ENCODE measurements at regions not wholly inside any gene's neighbourhood (a gene's known extent, or its start where the extent isn't known, plus 50 kb on each side); places are given as distances from the start of the nearest gene placed in this dataset.
"Not testable (repeated sequence)": the region's sequence is repeated elsewhere in the genome, so short reads cannot be mapped to it uniquely, and the experiment has no call there.

DNA sequence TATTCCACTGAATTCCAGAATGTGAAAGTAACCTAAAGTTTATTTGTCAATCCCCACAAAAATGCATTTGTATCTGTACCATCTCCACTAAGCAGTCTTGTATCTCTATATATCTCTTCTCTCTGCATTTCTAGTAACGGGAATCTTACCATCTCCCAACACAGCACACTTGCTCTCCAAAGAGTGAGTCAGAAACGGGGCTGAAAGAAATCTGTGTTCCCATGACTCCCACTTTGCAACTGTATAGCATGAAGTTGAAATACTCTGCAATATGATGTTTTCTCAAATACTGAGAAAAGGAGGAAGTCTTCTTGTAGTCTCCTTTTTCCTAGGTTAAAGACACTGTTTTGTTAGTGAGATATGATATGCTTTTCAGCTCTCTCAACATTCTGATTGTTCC is 848.8 kb upstream of the ACO1 start:
- no peak for DNase-seq (ENCODE audit: low read depth, low spot score)

DNA sequence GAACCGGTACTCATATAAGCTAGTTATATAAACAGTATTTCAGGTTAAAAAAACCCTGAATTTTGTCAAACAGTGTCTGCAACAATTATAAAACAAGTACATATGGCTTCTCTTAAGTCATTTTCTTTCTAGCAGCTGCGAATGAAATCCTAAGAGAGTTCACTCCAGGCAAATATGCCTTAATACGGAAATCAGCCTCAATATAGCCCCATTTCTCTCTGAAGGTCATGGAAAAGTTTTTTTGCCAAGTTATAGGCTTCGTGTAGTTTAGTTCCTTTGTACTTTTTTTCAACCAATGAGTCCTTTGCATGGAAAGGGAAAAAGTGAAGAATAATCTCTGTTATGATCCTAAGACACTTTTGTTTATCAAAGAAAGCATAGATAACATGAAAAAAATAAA is 848.0 kb upstream of the ACO1 start:
- DNase-seq (ENCODE audit: low read depth, low spot score) = no peak

DNA sequence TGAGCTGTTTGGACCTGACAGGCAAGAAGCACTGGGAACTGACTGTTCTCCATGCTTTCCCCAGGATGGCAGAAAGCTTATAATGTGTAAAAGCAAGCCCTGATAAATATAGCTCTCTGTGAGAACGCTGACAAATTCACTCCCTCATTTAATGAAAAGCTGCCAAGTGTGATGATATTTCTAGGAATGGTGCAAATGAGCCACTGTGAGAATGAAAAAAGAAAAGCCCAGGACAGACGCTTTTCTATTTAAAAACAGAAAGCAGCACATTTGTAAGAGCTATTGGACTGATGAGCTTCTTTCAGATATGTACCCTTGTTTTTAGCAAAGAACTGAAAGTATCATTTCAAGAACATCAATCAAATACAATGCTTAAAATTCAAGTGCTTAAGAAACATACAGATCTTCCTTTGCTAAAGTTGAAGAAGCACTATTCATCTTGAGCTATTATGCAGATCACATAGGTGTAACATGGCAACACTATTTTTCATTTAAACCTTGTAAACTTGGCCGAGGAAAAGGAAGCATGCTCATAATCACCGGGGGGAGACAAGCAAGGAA is 842.6 kb upstream of the ACO1 start:
- no peak for DNase-seq (ENCODE audit: low read depth, low spot score)

DNA sequence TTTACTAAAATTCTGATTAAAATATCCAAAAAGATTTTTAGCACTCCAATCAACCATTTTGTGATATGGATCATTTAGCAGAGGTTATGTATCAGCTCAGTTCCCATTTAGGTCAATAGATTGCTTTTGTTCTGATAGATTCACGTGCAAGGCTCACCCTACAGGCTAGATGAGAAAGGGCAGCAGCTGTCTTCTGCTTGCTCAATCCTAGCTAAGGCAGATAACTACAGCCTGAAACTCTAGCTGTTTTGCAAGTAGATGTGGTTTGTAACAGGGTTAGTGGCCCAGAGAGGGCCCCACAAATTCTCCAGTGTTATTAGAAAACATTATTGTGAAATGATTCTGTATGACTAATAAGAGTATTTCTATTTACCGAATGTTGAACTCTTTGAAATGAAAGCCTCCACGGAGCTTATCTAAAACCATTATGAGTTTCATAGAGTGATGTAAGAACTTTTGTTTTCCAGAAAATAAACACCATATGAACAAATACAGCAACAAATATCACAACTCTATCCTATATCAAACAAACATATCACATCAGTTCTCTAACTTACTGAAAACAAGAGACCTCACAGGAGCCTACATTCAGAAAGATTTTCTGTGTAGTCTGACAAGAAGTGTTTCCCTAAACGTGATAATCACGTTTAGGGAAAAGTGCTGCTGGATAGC is 841.9 kb upstream of the ACO1 start:
- peak; percentile 7 for DNase-seq (ENCODE audit: low read depth, low spot score)

DNA sequence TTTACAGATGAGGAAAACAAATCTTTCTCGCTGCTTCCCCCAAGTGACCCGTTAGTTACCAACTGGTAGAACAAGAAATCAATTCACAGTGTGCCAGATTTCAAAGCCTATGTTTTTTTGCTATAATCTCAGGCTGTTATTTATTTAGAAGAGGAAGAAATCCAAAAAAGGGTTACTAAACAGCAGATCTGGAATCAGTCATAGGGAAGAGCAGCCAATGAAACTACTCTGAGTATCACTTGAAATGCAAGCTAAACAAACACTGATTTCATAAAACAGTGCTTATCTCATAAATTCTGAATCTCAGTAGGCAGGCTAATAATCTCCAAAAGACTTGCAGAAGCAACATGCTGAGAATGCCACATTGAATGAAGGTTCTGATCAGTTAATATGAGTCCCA is 829.5 kb upstream of the ACO1 start:
- no peak for DNase-seq (ENCODE audit: low read depth, low spot score)

DNA sequence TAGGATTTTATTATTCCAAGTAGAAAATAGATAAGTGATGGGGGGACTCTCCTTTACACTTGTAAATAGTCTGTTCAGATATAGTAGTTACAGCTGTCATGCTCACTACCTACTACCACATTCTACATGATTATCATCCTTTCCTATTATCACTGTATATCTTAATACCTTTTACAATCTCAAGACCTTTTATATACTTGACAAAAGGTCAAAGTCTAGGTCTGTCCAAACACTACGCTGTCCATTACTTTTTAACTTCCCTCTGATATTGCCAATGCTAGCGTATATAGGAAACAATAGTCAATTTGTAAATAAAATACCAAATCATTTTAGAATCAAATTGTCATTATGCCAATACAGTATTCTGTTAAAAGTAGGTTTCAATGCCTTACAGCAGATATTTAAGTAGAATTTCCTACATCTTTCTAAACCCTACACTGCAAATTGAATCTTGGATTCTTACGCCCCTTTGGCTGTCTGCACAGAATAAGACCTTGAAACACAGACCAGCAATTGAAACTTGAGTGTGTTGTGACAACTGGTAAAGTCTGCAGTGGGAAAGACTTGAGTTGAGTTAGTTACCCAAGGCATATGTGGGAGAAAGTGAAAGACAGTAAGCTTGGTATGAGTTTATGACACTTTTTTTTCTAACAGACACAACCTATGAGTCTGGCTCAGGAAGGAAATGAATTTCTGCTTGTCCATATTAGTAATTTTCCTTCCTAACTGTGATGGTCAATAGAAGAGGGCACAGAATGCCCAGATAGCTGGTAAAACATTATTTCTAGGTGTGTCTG is 827.6 kb upstream of the ACO1 start:
- DNase-seq (ENCODE audit: low read depth, low spot score) = no peak

DNA sequence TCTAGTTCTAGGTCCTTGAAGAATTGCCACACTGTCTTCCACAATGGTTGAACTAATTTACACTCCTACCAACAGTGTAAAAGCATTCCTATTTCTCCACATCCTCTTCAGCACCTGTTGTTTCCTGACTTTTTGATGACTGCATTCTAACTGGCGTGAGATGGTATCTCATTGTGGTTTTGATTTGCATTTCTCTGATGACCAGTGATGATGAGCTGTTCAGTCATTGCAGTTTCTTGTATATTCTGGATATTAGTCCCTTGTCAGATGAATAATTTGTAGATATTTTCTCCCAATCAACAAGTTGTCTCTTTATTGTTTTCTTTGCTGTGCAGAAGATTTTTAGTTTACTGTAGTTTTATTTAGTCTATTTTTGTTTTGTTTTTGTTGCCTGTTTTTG is 812.3 kb upstream of the ACO1 start:
- not testable (repeated sequence) for DNase-seq (ENCODE audit: low read depth, low spot score)

DNA sequence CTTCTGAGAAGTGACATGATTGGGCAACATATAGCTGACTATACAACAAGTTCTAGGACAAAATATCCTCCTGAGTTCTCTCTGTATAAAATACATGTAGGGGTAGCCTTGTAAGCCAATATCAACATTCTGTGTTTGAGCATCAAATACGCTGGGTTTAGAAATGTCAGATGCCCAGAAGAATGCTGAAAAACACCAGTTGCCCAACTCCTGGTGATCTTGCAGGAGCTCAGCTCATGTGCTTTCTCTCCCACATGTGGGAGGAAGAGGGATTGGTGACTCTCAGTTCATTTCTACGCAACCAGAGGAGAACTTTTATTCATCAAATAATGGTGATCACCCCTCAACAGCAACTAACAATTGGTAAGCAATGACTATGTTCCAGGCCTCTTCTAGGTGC is 810.9 kb upstream of the ACO1 start:
- no peak for DNase-seq (ENCODE audit: low read depth, low spot score)

DNA sequence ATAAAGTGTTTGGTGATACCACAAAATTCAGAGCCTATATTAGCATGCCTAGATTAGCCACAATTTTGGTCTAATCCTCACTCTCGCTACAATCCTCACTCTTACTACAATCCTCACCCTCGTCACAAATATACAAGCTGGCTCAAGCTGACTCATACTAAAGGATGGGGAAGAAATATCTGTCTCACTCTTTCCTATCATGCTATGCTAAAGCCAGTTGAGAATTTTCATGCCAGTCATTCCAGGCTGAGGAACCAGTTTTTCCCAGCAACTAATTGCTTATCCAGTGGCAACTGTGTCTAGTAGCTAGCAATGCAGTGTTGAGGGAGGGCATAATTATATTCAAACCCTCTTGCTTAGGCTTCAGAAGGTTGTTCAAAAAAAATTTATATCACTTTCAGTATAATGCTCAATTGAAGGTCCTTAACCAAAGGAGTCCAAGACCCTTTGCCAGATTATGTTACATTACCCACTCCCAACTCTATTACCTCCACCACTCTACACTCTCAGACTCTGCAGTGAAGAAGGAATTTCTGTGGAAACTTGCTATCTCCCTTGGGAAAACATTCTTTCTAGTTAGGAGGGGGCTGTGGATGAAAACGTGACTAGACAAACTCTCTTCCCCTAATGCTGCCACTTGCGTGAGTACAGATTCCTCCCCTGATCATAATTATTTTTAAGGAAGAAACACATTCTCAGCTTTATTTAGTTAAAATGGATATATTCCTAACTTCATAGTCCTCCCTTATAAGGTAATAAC is 810.3 kb upstream of the ACO1 start:
- DNase-seq (ENCODE audit: low read depth, low spot score) = no peak

DNA sequence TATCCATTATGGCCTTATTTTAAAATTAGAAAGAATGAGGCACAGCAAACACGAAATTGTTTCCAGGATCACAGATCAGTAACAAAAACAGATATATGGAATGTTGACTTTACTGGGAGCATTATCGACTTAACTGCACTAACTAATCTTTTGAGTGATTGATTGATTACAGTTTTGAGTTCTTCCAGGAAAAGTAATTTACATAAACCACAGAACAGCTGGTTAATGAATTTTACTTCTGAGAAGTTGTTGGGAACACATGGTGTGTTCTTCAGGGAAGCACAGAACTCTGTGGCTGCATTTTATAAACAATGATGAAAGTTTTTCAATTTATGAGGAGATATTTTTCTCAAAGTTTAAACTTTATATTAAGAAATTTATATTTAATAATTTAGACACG is 802.4 kb upstream of the ACO1 start:
- DNase-seq (ENCODE audit: low read depth, low spot score) = no peak

DNA sequence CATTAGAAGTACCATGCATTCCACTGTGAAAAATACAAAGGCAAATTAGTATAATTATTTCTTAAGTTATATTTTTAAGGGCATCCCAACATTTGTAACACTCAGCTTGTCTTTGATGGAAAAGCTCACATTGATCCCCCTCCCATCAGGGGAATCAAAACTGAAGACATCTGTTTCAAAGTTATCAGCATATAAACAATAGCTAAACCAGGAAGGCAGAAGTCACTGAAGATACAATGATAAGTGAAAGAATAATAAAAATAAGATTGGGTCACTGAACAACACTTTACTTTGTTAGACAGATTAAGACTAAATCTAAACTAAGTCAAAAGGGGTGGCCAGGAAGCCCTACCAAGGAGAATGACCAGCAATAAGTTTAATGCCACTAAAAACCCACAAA is 801.9 kb upstream of the ACO1 start:
- DNase-seq (ENCODE audit: low read depth, low spot score) = no peak

DNA sequence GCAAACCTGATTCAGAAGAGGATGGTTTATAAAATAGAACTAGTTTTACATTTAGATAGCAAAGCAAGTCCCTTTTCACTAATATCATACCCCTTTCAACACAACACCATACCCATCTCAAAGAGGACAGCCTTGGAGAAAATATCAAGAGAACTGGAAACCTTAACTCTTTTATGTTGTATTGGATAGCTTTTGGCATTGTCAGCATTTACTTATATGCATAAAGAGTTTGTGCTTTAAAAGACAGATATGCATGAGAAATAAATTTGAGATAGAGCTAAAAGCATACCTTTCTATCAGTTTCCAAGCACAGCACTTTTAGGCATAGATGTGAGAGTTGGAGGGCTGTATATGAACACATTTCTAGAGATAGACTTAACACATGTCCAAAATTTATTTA is 799.3 kb upstream of the ACO1 start:
- DNase-seq (ENCODE audit: low read depth, low spot score) = no peak

DNA sequence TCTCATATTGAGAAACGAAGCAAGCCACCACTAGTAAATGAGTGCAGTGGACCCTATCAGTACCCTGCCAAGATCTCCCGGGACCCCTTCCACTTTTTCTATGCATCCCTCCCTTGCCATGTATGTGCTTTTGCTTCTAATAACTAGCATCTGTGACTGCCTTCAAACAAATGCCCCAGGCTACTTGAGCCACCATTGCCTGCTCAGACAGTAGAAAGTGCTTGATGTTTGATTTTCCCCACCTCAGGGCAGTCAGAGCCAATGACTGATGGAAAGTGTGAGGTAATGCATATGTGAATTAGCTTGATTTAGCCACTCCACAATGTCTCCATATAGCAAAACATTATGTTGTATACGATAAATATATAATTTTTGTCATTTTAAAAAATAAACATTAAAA is 797.3 kb upstream of the ACO1 start:
- DNase-seq (ENCODE audit: low read depth, low spot score) = no peak

DNA sequence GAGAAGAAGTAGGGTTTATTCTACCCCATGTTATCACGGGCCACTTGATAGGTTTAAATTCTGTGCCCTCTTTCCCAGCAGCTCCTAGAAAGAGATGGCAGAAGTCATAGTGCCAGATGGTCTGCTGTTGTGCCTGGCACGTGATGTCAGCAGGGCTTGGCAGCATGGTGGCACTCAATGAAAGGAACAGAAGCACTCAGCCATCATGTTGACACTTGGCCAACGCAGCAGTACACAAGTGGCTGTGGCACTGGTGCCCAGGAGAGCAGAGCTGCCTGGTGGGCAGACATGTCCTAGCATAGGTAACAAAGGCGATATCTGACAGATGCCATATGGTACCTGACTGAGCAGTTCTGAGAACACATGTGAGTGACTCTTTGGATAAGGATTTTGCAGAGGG is 796.4 kb upstream of the ACO1 start:
- DNase-seq (ENCODE audit: low read depth, low spot score) = no peak

DNA sequence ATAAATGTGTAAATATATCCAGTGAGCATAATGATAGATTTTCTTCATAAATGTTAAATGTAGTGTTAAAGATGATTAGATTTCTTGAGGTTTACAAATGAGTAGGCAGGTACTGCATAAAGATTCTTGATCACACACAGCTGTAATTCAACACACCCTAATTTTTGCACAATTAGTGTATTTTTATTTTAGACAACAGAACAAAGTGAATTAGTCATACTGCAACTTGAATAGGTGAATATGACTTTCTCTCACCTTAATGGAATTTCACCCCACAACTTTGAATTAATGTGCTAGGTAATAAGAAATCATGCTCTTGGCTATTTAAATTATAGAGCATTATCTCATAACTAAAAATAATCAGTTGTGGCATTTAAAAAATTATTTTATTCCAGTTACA is 795.7 kb upstream of the ACO1 start:
- DNase-seq (ENCODE audit: low read depth, low spot score) = no peak

DNA sequence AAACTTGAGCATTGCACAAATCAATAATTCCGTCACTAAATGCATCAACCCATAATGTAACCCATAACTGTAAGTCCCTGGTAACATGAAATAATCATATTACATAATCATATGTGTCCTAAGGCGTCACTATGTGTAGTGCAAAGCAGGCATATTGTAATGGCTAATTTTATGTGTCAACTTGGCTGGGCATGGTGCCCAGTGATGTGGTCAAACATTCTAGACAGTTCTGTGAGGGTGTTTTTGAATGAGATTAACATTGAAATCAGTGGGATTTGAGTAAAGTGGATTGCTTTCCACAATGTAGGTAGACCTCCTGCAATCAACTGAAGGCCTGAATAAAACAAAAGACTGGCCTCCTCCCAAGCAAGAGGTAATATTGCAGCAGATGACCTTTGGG is 794.4 kb upstream of the ACO1 start:
- DNase-seq (ENCODE audit: low read depth, low spot score) = no peak

DNA sequence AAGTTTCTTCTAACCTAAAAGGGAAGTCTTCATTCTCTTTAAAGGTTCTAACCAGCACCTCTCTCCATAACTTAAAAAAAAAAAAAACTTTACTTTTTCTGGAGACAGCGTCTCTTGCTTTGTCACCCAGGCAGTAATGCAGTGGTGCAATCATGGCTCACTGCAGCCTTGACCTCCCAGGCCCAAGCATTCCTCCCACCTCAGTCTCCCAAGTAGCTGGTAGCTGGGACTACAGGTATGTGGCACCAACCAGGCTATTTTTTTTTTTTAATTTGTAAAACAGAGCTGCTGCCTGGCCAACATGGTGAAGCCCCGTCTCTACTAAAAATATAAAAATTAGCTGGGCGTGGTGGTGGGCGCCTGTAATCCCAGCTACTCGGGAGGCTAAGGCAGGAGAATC is 787.4 kb upstream of the ACO1 start:
- not testable (repeated sequence) for DNase-seq (ENCODE audit: low read depth, low spot score)

DNA sequence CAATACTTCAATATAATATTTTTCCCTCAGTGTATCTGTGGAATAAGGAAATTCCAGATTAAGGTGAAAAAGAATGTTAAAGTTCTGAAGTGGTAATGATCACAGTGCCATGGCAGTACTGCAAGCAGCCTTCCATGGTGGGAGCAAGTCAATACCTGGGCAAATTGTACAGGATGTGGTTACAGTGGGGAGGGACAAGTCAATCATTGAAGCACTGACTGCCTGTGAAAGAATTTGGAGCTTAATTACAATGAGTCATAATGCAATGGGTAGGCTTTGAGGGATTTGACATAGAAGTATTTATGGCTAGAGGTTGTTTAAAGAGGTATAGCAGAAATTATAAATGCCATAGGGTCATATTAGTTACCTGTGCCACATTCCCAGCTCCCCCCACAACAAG is 786.5 kb upstream of the ACO1 start:
- no peak for DNase-seq (ENCODE audit: low read depth, low spot score)

DNA sequence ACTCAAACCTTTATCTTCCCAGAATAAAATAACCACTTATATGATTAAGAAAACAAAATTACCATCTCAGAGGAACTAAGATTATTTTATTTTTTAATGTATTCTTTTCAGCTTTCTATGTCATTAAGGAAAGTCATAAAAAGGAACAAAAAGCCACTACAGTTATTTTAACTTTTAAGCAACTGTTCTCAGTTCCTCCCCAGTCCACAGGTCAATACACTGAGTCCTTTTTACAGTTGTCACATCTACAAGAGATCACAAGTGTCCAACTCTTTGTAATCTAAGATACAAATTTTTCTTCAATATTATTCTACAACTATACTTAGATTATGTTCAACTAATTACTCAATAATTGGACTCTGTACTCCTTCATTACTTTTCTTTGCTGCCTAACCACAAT is 782.8 kb upstream of the ACO1 start:
- DNase-seq (ENCODE audit: low read depth, low spot score) = no peak

DNA sequence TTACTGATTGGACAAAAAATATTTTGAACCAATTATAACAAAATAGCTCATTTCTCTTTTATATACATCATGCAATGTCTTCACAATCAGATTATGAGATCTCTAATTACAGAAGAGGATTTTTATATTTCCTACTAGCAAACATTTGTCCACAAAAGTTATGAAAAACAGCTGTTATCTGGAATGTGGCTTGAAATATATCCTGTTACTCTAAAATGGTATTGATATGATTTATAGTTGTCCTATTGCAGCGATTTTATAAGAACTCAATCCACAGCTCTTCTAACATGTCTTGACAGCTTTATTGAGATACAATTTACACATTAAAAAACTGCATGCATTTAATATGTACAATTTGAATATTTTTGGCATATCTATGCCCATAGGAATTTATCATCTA is 779.9 kb upstream of the ACO1 start:
- DNase-seq (ENCODE audit: low read depth, low spot score) = no peak

DNA sequence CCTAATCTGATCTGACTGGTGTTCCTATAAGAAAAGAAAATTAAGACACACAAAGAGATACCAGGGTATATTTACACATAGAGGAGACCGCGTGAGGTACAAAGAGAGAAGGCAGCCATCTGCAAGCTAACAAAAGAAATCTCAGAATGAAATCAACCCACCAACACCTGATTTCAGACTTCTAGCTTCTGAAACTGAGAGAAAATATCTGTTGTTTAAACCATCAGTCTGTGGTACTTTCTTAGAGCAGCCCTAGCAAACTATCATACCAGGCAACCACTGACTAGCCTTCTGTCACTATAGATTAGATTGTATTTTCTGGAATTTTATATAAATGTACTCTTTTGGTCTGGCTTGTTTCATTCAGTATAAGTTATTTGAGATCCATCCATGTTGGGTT is 779.3 kb upstream of the ACO1 start:
- no peak for DNase-seq (ENCODE audit: low read depth, low spot score)

DNA sequence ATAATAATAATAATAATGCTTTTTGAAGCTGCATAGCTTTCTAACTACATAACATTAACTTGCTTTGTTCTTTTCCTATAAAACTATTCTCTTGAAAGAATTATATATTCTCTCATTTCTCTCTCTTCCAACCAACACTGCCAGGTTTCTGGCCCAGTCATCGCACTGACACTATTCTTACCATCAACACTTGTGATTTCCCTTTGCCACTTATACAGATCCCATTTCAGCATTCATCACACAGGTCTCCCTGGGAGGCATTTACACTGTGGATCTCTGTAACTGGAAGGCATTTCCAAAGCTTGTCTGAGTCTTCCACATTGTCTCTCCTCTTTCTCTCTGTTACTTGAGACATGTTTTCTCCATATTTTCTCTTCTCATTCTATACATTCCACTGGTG is 777.8 kb upstream of the ACO1 start:
- DNase-seq (ENCODE audit: low read depth, low spot score) = no peak

DNA sequence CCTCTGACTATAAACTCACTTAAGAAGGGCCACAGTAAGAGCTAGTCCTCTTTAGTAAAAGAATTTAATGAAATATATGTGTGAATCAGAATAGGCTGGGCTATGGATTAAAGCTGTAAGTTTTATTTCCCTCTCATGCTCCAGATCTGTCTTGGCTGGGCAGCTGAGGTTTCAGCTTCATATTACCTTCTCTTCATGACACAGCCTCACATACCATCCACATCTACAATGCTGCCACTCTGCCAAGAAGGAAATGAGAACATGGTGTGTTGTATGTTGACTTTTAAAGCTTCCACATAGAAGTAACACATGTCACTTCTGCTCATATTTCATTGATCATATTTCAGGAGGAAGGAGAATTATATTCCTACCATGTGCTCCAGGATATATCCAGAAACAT is 776.0 kb upstream of the ACO1 start:
- DNase-seq (ENCODE audit: low read depth, low spot score) = no peak
